Ramos (cell line): ENCODE measurements at regions not wholly inside any gene's neighbourhood (a gene's known extent, or its start where the extent isn't known, plus 50 kb on each side); places are given as distances from the start of the nearest gene placed in this dataset.

Experiments used
- in situ Hi-C: fragments of 300-500 bp; cut with MboI; formaldehyde crosslinking; loops from one replicate; pipeline ENCODE4 v1.14.3; 2022; ENCODE audit warnings: low sequenced_read_pairs; ENCODE audit not compliant: unreplicated experiment

DNA sequence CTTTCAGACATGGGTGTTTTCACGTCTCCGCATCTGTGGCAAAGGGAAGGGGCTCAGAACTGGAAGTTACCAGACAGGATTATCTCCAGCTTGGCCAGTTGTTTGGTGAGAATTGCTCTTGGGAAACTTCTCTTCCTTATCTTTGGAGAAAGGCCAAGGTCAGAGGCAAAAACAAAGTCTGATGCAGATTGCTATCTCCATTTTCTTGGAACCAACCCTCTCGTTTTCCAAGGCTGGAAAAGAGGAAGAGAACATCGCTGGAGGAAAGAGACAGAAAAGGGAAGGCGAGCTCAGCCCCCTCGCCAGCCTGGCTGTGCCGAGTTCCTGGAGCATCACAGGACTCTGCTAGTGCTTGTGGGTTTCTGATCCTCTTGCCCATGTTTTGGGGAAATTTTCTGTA, 396.8 kb upstream of the SHH start:
- in situ Hi-C loops, result no loop called here

DNA sequence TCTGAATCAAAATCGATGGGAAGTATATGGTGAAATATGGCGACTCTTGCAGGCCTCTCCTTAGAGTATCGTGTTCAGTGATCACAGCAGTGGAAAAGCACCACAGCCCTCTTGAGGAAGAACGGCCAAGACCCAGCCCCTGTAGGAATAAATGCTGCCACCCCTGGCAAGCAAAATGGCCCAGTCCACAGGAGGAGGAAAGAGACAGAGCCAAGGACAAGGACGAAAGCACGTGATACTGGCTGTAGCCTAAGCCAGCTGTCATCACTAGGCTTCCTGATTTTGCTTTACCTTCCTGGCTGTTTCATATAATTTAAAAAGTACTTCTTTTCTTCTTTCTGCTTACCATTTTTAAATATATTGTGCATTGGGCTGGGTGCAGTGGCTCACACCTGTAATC, 395.0 kb upstream of the SHH start:
- in situ Hi-C loops, result no loop called here

DNA sequence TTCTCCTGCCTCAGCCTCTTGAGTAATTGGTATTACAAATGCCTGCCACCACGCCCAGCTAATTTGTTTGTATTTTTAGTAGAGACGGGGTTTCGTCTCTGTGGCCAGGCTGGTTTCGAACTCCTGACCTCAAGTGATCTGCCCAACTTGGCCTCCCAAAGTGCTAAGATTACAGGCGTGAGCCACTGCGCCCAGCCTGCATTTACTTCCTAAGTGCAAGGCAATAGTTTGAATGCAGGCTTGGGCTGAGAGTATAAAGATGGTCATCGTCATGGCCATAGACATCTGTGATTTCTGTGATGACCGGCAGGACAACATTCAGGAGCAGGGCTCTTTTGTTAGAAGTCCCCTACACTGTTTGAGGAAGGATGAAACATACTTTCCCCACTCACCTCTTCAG, 393.9 kb upstream of the SHH start:
- in situ Hi-C loops, result no loop called here

DNA sequence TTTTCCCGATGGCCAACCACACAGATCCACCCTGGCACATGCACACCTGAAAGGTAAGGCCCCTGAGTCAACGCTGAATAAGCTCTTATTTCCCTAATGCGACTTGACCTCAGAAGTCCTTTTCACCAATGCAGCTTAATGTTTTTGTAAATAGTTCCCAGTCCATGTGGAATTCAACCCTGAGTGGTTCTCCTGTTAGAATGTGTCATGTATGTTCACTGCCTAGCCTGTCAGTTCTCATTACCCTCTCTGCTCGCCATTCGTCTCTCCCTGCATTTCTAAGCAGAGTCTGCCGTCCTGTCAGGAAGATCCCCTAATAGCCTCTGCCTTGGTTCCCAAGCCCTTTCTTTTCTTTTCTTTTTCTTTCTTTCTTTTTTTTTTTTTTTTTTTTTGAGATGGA, 392.6 kb upstream of the SHH start:
- in situ Hi-C loops, result no loop called here

DNA sequence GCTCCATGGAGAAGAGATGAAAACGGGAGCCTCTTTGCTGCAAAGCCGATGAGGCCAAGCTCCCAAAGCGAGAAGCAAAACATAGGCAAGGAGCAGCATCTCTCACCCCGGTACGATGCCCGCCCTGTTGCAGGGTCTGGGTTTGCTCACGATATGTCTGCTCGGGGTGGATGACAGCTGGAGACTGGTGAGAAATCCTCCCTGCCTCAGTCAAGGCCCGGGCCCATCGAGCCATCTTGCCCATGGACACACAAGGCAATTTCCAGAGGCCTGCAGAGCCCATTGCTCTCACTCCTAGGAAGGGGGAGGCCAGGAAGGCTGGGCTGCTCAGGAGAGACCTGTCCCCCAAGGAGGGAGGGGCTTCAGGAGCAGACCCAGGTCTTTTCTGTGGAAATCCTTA, 391.7 kb upstream of the SHH start:
- in situ Hi-C loops, result no loop called here

DNA sequence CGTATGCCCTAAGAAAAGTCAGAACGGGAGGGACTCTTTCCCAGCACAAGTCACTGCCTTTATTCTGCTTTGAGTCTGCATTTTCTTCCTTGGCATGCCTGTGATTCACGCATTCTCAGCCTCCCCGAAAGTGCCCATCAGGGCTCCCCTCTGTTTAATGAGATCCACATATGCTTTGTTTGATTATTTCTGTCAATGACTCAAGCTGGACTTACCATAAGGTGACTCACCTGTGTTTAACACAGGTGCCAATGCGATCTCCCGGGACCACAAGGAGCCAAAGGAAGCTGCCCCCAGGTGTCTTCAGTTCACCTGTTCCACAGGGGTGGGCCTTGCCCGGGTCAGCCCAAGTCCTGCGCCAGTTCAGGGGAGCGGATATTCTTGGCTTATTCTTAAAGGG, 386.0 kb upstream of the SHH start:
- in situ Hi-C loops, result no loop called here

DNA sequence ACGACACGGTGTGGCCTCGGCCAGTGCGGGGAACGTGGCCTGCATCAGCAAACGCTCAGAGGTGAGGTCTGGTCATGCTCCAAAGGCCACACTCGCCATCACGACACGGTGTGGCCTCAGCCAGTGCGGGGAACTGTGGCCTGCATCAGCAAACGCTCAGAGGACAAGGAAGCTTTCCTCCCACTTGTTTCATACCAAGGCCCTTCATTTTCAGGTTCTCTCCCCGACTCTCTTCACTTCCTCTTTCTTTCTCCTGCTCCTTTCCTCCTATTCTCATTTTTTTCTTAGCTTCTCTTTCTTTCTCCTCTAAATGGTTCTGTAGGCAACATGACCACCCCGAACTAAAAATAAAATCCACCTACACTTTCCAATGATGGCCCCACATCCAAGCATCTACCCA, 384.4 kb upstream of the SHH start:
- in situ Hi-C loops, result no loop called here

DNA sequence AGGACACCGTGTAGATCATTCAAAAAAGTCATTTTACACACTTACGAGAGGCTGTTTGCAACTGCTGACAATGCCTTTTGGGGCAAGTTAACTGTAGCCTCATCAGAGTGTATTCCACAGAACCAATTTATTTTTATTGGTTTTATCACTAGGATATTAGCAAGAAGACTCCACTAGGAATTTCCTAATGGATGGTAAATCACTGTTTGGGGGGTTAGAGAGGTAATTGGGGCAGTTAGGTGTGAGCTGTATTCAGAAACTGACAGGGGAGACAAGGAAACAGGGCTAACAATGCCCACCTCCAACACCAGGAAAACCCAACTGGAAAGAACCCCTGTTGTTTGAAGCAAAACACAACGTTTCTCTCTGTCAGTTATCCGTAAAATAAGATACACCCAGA, 383.0 kb upstream of the SHH start:
- in situ Hi-C loops, result no loop called here

DNA sequence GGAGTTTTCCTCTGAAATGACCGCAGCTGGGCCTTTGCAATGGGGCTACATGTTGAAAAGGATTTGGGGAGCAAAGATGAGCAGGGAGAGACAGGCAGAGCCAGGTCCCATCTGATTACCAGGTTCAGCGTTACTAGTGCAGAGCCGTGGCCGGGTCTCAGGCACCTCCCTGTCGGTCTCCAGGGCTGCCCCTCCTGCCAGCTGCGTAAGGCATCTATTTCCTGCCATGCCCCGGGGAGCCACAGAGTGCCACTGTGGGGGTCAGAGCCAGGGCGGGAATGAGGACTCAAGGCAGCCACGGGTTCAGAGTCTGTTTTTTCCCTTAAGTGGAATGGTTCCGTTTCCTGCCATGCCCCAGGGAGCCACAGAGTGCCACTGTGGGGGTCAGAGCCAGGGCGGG, 382.6 kb upstream of the SHH start:
- in situ Hi-C loops, result no loop called here

DNA sequence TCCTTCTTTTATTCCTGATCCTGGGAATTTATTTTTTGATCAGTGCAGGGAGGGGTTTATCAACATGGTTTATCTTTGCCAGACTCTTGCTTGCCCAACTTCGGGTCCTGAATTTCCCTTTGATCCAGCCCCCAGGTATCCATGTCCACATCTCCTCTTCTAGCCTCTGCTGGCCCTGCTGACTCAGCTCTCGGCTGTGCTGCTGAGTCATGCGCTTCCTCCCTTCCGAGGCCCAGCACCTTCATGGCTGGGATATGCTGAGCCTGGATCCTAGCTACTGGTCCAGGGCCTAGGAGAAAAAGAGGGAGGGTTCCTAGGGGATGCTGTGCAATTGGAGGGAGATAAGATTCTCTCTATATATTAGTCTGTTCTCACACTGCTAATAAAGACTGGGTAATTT, 380.7 kb upstream of the SHH start:
- in situ Hi-C loops, result no loop called here

DNA sequence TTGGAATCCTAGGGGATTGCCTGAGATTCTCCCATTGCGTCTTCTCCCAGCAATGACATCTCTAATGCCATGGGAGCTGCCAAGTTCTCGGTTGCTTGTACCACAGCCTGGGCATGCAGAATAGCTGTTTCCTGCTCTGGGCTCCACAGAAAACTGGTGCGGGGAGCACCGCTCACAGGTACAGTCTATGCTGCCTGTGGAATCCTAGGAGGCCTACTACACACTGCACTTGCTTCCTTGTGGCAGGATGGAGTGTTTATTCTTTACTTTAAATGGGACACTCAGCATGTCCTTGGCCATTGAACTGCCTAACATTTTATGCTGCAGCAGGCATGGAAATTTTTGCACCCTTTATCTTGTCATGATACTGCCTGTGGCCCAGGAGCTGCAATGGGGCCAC, 378.8 kb upstream of the SHH start:
- in situ Hi-C loops, result no loop called here

DNA sequence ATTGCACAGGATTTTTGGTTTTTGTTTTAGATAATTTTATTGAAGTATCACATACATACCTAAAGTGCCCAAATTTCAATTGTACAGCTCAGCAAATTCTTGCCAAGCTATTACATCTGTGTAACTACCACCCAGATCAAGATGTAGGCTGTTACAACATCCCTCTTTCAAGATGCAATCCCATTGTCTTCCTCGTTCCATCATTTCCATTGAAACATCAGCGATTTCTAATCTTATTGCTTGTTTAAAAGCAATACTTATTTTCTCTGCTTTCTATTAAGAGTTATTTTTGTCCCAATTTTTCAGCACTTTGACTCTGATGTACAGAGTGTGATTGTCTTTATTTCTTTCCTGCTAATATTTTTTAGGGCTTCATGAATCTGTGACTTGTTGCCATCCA, 372.8 kb upstream of the SHH start:
- in situ Hi-C loops, result no loop called here

DNA sequence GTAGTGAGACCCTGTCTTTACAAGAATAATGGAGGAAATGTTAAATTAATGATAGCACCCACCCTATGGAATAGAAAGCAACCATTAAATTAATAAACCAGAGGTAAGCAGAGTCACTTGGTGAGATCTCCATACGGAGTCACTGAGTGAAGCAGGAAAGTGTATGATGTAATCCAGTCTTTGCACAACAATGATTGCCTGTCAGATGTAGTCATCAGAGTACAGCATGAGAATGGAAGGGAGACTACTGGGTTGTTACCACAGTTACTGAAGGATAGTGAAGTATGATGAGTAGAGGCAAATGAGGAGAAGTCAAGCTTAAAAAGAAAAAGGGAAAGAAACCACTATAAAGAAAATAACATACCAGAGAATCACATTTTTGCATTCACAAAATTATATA, 371.9 kb upstream of the SHH start:
- in situ Hi-C loops, result no loop called here

DNA sequence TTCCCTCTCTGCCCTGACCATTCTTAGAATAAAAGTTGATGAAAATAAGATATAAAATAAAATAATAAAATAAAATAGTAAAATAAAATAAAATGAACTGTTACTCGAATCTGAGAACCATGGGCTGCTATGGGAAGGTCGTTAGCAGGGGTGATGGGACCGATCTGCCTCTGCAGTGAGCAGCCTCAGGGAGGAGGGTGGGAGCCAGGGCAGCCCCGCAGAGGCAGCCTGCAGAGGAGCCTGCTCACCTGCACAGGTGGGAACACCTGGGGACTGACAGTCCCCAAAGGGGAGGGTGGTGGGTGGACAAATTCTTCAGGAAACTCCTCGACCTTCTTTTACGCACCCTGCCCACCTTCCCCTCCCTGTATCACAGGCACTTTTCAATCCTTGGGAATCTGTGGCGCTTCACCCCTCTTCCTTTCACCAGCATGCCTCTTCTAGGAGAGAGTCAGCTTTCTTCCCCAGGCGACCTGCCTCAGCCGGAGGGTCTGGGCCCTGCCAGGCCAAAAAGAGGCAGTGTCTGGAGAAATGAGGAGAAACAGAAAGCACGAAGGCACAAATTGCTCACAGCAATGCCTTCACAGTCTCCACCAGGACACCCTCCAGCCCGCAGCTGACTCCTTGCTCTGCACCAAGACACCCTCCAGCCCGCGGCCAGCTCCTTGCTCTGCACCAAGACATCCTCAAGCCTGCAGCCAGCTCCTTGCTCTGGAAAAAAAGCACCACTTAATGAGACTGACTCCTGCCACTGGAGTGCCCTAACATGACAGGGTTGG, 368.4 kb upstream of the SHH start:
- in situ Hi-C loops, result no loop called here

DNA sequence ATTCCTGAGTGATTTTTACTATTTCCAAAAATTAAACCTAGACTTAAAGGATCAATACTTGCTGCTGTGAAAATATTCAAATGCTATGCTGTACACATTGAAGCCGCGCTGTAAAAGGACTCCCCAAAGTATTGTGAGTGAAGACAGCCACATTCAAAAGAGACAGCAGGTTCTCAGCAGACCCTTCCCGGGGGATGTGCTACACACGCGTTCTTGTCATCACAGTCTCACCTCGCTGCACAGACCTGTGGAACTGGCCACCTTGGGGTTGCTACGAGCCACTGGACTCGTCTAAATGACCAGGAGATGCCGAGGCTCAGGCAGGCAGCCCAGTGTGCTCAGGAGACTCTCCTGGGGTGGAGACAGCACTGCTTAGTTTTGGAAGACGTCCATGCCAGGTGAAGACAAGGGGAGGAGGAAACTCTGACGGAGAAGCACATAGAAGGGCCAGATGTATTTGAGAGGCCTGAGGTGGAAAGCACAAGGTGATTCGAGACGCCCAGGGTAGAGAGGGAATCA, 367.7 kb upstream of the SHH start:
- in situ Hi-C loops, result no loop called here

DNA sequence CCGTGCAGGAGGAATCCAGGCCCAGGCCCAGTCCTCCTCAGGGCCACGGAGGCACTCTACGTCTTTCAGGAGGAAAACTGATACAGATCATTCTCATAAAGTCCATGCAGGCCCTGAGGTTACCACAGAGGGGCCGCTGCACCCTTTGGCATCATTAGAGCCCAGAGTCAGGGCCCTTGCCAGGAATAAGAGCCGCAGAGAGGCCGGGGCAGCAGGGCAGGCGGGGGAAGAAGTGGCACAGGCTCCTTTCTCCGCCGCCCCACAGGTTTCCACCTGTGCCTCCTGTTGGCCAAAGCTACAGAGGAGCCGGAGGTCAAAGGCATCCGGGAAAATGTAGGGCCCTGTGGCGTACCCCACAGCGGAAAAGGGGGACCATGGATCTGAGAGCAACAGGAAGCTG, 366.6 kb upstream of the SHH start:
- in situ Hi-C loops, result no loop called here

DNA sequence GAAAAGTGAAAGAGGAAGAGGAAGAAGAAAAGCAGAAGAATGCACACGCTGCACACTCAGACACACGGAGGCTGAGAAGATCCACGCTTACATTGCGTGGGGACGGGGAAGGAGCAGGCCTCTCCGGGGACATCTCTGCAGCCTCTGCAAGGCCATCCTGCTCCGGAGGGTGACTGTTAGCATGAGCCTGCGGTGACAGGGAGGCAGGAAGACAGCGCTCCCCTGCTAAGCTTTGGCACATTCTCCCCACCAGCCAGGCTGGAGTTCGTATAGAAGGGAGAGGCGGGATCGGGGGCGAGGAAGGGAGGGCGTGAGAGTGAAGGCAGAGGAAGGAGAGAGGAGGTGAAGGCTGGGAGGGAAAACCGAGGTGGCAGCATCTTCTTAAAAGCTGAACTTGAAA, 366.0 kb upstream of the SHH start:
- in situ Hi-C loops, result no loop called here

DNA sequence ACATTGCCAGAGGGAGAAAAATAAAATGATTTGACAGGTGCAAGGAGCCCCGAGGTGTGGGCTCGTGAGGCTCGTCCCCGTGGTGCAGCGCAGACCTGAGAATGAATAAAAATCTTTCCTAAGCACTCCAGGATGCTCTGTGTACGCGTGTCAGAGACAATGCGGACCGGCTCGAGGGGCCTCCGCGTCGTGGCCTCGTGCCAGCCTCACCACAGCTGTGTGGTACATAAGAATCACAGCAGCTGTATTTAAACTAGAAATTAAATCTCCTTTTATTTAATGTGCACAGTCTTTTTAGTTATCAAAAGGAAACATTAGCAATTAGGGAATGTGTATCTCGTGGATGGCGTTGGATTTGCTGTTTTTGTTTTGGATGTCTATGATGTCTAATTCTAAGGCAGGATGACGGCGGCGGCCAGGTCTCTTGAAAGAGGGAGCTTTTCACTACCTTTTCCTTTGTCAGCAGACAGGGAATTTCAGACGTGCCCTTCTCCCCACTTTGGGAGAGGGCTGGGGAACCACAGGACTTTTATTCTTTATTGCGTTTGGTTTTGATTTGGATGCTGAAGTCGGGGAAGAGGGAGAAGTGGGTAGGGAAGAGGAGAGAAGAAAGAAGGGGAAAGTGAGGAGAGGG, 365.3 kb upstream of the SHH start:
- in situ Hi-C loops, result no loop called here

DNA sequence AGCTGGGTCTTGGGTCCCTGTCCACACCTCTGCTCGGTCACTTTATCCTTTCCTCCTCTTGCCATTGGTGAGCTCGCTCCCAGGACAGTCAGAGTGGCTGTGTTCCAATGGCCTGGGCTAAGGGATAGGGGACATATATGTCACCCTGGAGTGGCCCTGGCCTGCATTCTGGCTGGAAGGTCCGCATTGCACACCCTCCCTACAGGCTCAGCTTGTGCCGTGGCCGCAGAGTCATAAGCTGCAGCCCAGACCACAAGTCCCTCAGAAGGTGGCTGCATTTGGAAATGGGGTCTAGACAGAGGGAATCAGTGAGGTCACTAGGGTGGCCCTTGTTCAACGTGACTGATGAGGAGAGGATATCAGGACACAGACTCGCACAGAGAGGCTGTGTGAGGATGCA, 363.8 kb upstream of the SHH start:
- in situ Hi-C loops, result no loop called here

DNA sequence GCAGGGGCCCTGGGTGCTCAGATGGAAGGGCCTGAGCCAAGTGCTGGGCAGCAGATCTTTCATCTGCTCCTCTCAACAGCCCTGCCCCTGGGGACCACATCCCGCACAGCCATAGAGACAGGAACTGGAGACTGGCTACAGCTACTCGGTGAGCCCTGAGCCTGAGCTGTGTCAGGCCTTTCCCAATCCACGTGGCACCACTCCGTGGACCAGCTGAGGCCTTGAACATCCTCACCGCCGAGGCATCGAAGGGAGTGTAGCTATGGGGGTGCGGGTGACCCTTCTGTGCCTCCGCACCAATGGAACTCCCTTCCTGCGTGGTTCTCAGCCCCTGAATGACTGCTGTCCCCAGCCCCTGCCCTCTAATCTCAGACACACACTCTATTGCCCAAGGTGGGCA, 362.7 kb upstream of the SHH start:
- in situ Hi-C loops, result no loop called here

DNA sequence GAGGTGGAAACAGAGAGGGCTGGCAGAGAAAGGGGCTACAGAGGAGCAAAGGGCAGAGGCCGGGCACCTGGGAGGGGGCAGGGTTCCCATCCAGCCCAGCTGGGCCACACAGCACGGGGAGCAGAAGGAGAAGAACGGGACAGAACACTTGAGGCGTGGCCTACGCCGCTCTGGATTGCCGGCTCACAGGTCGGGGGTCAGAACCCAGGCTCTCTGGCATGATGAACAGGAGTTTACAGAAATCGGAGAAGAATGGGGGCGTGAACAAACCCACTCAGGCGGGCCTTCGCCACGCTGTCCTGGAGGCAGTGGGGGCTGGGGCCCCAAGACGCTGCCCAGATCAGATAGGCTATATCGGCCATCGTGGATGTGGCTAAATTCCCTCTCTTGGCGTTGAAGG, 362.2 kb upstream of the SHH start:
- in situ Hi-C loops, result no loop called here

DNA sequence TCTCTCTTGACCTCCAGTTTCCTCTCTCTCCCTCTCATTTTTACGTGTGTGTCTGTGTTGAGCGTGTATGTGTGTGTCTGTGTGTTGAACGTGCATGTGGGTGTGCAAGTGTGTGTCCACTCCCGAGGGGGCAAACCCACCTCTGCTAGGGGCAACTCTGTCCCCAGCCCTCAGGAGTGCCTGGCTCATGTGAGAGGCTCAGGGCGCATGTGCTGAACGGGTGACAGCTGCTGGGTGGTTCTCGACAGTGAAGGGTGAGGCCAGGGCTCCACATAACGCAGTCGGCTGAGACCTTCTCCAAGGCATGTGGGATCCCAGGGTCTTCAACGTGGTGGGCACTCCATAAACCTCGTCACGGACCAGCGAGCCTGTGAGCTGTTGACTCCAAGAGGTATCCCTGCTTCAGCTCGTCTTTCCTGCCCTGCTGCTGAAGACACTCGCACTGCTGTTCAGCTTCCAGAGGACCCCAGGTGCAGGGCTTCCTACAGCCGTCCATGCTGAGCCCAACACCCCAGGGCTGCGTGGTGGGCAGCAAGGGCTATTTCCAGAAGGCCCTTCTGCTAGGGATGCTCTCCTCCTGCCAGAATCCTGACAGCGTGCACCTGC, 361.6 kb upstream of the SHH start:
- in situ Hi-C loops, result no loop called here
